ENCODE measurements at regions not wholly inside any gene's neighbourhood (a gene's known extent, or its start where the extent isn't known, plus 50 kb on each side); places are given as distances from the start of the nearest gene placed in this dataset.

DNA sequence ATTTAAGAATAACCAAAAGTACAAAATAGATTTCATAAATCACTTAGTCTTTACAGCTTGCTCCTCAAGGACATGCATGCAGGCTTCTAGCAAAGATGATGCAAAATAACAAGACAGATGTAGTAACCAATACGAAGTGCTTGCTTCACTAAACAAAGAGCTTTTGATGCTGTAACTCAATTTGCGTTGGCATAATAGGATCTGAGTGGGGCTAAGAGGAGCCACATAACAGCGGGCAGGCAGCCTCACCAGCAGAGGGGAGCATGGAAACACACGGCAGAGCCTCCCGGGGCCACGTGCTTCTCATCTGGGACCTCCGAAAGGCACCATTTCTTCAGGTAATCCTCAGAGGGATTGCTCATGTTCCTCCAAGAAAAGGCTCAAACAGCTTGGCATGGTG, 139.7 kb downstream of the C5orf15 start:
- no peak for TF ChIP-seq FOXM1 (IDR thresholded peaks at IDR 0.05; ENCODE audit: borderline replicate concordance)
- no peak for TF ChIP-seq ARNT (IDR thresholded peaks at IDR 0.05)
- TF ChIP-seq SP1 (IDR thresholded peaks at IDR 0.05): no peak
- TF ChIP-seq, protein P1, sequence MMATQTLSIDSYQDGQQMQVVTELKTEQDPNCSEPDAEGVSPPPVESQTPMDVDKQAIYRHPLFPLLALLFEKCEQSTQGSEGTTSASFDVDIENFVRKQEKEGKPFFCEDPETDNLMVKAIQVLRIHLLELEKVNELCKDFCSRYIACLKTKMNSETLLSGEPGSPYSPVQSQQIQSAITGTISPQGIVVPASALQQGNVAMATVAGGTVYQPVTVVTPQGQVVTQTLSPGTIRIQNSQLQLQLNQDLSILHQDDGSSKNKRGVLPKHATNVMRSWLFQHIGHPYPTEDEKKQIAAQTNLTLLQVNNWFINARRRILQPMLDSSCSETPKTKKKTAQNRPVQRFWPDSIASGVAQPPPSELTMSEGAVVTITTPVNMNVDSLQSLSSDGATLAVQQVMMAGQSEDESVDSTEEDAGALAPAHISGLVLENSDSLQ (IDR thresholded peaks at IDR 0.05): no peak
- TF ChIP-seq FOXK2 (IDR thresholded peaks at IDR 0.05): no peak
- TF ChIP-seq NFRKB (IDR thresholded peaks at IDR 0.05): no peak
- TF ChIP-seq CTBP1 (IDR thresholded peaks at IDR 0.05; ENCODE audit: borderline replicate concordance): no peak
- TF ChIP-seq L3MBTL2 (conservative IDR thresholded peaks at IDR 0.05): no peak
- no peak for TF ChIP-seq ELF4 (IDR thresholded peaks at IDR 0.05)
- TF ChIP-seq FOXA1 (IDR thresholded peaks at IDR 0.05): no peak
- no peak for TF ChIP-seq HDGF (IDR thresholded peaks at IDR 0.05; ENCODE audit: borderline replicate concordance)
- TF ChIP-seq LEF1 (IDR thresholded peaks at IDR 0.05; ENCODE audit: borderline replicate concordance): no peak
- TF ChIP-seq BHLHE40 (IDR thresholded peaks at IDR 0.05; ENCODE audit: borderline replicate concordance): no peak

Measured in HEK293T (cell line).